ENCODE measurements at regions not wholly inside any gene's neighbourhood (a gene's known extent, or its start where the extent isn't known, plus 50 kb on each side); places are given as distances from the start of the nearest gene placed in this dataset.

DNA sequence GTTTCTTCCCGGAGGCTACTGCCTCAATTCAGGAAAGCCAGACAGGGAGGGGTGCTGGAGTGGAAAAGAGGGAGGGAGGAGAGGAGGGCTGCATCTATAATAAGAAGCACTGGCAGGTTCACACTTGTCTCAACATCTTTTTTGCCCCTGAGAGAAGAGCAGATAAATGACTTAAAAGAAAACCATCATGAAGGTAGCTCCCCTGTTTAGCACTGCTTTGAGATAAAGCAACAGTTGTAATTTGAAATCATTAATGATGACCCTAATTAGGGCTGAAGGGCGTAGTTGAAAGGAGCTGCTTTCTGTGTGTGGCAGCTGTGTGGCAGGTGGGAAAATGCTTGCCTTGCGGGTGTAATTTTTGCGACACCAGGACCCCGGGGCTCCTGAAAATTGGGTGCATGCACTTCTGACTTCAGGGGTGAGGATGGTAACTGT lies 222.8 kb upstream of the IL12A start:
- H3K4me3 ChIP-seq (ENCODE audit: low read depth in 1 of 5, low read length in 5 of 5): peak overlapping the region; percentile 80 to 87 (median 84)
- H3K27ac ChIP-seq (ENCODE audit: low read depth, low read length): peak overlapping the region; percentile 98
- H3K4me1 ChIP-seq (ENCODE audit: control insufficient read depth in 5 of 5, insufficient read depth in 5 of 5, low read length in 5 of 5): peaks cover 2 to 58% (median 53%) of the 10 kb centered on the region in 5 donors
- no peaks in the 10 kb centered on the region for H3K27me3 ChIP-seq (ENCODE audit: control insufficient read depth in 5 of 5, insufficient read depth in 4 of 5, low read length in 5 of 5)
- H3K9ac ChIP-seq (ENCODE audit: low read length in 5 of 5): peak overlapping the region; percentile 68 to 95 (median 77)
- no peaks in the 10 kb centered on the region for H3K9me3 ChIP-seq (ENCODE audit: control insufficient read depth in 5 of 5, low read length in 5 of 5)
- no peaks in the 10 kb centered on the region for H3K36me3 ChIP-seq (ENCODE audit: control insufficient read depth in 5 of 5, insufficient read depth in 5 of 5, low read length in 5 of 5)

DNA sequence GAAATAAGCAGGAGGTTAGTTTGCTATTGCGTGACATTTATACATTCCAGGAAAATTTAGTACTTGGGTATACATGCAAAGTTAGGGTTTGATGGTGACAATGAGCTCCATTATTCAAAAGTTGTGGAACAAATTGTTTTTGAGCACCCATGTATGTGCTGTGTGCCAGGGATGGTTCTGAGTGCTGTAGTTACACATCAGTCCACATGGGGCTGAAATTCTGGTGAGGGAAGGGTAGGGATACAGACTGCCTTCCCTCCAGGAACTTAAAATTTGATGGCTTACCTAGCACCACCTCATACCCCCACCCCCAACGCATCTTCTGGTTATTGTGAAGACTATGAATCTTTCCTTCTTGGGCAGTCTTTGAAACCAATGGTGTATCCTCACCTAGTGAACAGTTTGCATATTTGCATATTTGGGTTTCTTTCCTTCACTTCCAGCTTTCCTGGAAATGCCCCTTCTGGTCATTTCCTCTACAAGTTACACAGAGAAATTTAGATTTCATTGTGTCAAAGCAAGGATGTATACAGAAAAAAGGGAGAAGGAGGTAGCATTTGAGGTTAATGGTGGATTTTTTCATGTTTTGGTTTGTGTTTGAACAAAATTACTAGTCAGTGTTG lies 222.0 kb upstream of the IL12A start:
- Histone ChIP-seq H3K4me3 (ENCODE audit: low read depth in 1 of 5, low read length in 5 of 5) (peak overlapping the region; percentile 80 to 87 (median 84)), H3K27me3 (ENCODE audit: control insufficient read depth in 5 of 5, insufficient read depth in 4 of 5, low read length in 5 of 5) (no peaks in the 10 kb centered on the region), H3K36me3 (ENCODE audit: control insufficient read depth in 5 of 5, insufficient read depth in 5 of 5, low read length in 5 of 5) (no peaks in the 10 kb centered on the region), H3K27ac (ENCODE audit: low read depth, low read length) (peak overlapping the region; percentile 98), H3K4me1 (ENCODE audit: control insufficient read depth in 5 of 5, insufficient read depth in 5 of 5, low read length in 5 of 5) (peaks cover 2 to 50% (median 45%) of the 10 kb centered on the region in 5 donors), H3K9ac (ENCODE audit: low read length in 5 of 5) (peak overlapping the region in 1 of 5 donors; percentile 68), H3K9me3 (ENCODE audit: control insufficient read depth in 5 of 5, low read length in 5 of 5) (no peaks in the 10 kb centered on the region)

DNA sequence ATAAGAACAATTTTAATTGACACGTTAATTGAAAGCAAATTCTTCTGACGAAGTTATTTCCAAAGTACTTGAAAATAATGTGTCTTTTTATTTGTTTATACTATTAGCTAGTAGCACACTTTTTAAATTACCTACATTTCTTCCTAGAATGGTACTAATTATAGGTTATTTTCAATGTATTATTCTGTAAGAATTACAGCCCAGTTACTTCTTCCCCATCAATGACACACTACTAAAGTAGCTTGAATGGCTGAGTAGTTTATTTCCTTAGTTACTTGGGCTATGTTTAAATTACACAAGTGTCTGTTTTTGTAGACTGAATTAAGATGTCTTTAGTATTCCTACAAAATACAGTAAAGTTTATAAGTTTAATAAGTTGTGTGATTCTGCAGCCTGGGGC lies 217.6 kb upstream of the IL12A start:
- Histone ChIP-seq H3K36me3 (ENCODE audit: control insufficient read depth in 5 of 5, insufficient read depth in 5 of 5, low read length in 5 of 5) (no peaks in the 10 kb centered on the region), H3K9me3 (ENCODE audit: control insufficient read depth in 5 of 5, low read length in 5 of 5) (no peaks in the 10 kb centered on the region), H3K9ac (ENCODE audit: low read length in 5 of 5) (no peak overlapping the region), H3K27ac (ENCODE audit: low read depth, low read length) (no peak overlapping the region), H3K4me3 (ENCODE audit: low read depth in 1 of 5, low read length in 5 of 5) (no peak overlapping the region), H3K4me1 (ENCODE audit: control insufficient read depth in 5 of 5, insufficient read depth in 5 of 5, low read length in 5 of 5) (peaks cover 1 to 25% (median 25%) of the 10 kb centered on the region in 5 donors), H3K27me3 (ENCODE audit: control insufficient read depth in 5 of 5, insufficient read depth in 4 of 5, low read length in 5 of 5) (no peaks in the 10 kb centered on the region)

DNA sequence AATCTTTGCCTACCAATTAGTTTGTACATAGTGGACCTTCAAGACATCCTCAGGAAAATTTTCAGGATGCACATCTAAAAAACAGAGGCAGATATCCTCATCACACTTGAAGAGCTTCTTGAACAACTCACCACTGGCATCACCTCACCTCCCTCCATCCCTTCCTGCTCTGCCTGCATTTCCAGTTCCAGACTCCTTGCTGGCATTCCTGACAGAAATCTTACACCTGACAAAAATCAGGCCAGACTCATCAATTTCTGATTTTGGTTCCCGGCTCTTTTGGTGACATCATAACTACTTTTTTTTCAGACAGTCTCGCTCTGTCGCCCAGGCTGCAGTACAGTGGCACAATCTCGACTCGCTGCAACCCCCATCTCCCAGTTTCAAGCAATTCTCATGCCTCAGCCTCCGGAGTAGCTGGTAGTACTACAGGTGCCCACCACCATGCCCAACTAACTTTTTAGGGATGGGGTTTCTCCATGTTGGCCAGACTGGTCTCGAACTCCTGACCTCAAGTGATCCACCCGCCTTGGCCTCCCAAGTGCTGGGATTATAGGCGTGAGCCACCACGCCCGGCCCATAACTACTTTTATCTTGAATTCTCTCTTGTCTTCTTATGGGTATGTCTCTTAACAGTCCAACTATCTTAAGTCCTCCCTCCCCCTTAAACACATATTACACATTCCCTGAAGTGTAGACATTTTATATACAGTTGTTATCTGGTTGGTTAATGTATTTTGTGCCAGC lies 216.6 kb upstream of the IL12A start:
- no peaks in the 10 kb centered on the region for H3K27me3 ChIP-seq (ENCODE audit: control insufficient read depth in 5 of 5, insufficient read depth in 4 of 5, low read length in 5 of 5)
- H3K4me1 ChIP-seq (ENCODE audit: control insufficient read depth in 5 of 5, insufficient read depth in 5 of 5, low read length in 5 of 5): peaks cover 0 to 25% (median 24%) of the 10 kb centered on the region in 5 donors
- no peak overlapping the region for H3K27ac ChIP-seq (ENCODE audit: low read depth, low read length)
- no peaks in the 10 kb centered on the region for H3K36me3 ChIP-seq (ENCODE audit: control insufficient read depth in 5 of 5, insufficient read depth in 5 of 5, low read length in 5 of 5)
- H3K4me3 ChIP-seq (ENCODE audit: low read depth in 1 of 5, low read length in 5 of 5): no peak overlapping the region
- no peaks in the 10 kb centered on the region for H3K9me3 ChIP-seq (ENCODE audit: control insufficient read depth in 5 of 5, low read length in 5 of 5)
- no peak overlapping the region for H3K9ac ChIP-seq (ENCODE audit: low read length in 5 of 5)

DNA sequence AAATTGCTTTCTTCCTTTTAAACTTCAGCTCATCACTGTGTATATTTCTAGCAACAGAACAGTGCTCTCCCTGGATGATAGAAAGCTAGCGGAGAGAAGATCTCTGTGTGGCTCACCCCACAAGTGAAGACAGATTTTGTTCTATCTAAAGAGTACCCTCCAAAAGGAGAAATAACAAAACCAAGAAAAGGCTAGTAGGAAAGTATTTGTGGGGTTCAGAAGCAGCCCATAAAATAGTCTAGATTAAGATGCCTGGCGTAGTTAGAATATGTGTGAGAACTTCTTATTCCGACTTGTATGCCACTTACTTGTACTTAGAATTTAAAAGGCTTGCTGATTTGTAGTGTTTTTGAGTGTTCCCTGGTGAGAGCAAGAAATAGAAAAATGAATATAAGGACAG lies 214.9 kb upstream of the IL12A start:
- no peaks in the 10 kb centered on the region for H3K36me3 ChIP-seq (ENCODE audit: control insufficient read depth in 5 of 5, insufficient read depth in 5 of 5, low read length in 5 of 5)
- no peak overlapping the region for H3K9ac ChIP-seq (ENCODE audit: low read length in 5 of 5)
- no peaks in the 10 kb centered on the region for H3K9me3 ChIP-seq (ENCODE audit: control insufficient read depth in 5 of 5, low read length in 5 of 5)
- peaks cover 0 to 22% (median 19%) of the 10 kb centered on the region in 5 donors for H3K4me1 ChIP-seq (ENCODE audit: control insufficient read depth in 5 of 5, insufficient read depth in 5 of 5, low read length in 5 of 5)
- no peaks in the 10 kb centered on the region for H3K27me3 ChIP-seq (ENCODE audit: control insufficient read depth in 5 of 5, insufficient read depth in 4 of 5, low read length in 5 of 5)
- no peak overlapping the region for H3K4me3 ChIP-seq (ENCODE audit: low read depth in 1 of 5, low read length in 5 of 5)
- H3K27ac ChIP-seq (ENCODE audit: low read depth, low read length): no peak overlapping the region

- H3K9me3 ChIP-seq (ENCODE audit: control insufficient read depth in 5 of 5, low read length in 5 of 5): no peaks in the 10 kb centered on the region
- peak overlapping the region; percentile 88 for H3K27ac ChIP-seq (ENCODE audit: low read depth, low read length)
- H3K36me3 ChIP-seq (ENCODE audit: control insufficient read depth in 5 of 5, insufficient read depth in 5 of 5, low read length in 5 of 5): no peaks in the 10 kb centered on the region
- H3K4me1 ChIP-seq (ENCODE audit: control insufficient read depth in 5 of 5, insufficient read depth in 5 of 5, low read length in 5 of 5): peaks cover 0 to 24% (median 22%) of the 10 kb centered on the region in 5 donors
- H3K27me3 ChIP-seq (ENCODE audit: control insufficient read depth in 5 of 5, insufficient read depth in 4 of 5, low read length in 5 of 5): no peaks in the 10 kb centered on the region
- peak overlapping the region in 2 of 5 donors; percentile 2 to 21 for H3K9ac ChIP-seq (ENCODE audit: low read length in 5 of 5)
- no peak overlapping the region for H3K4me3 ChIP-seq (ENCODE audit: low read depth in 1 of 5, low read length in 5 of 5)
These were observed 213.2 kb upstream of the IL12A start for GRCh38 chr3:159775372-159775961.

GRCh38 chr3:159776779-159777178 lies 211.9 kb upstream of the IL12A start:
- Histone ChIP-seq H3K4me3 (ENCODE audit: low read depth in 1 of 5, low read length in 5 of 5) (no peak overlapping the region), H3K27ac (ENCODE audit: low read depth, low read length) (peak overlapping the region; percentile 88), H3K36me3 (ENCODE audit: control insufficient read depth in 5 of 5, insufficient read depth in 5 of 5, low read length in 5 of 5) (no peaks in the 10 kb centered on the region), H3K9me3 (ENCODE audit: control insufficient read depth in 5 of 5, low read length in 5 of 5) (no peaks in the 10 kb centered on the region), H3K4me1 (ENCODE audit: control insufficient read depth in 5 of 5, insufficient read depth in 5 of 5, low read length in 5 of 5) (peaks cover 0 to 27% (median 22%) of the 10 kb centered on the region in 5 donors), H3K27me3 (ENCODE audit: control insufficient read depth in 5 of 5, insufficient read depth in 4 of 5, low read length in 5 of 5) (no peaks in the 10 kb centered on the region), H3K9ac (ENCODE audit: low read length in 5 of 5) (peak overlapping the region in 1 of 5 donors; percentile 39)

DNA sequence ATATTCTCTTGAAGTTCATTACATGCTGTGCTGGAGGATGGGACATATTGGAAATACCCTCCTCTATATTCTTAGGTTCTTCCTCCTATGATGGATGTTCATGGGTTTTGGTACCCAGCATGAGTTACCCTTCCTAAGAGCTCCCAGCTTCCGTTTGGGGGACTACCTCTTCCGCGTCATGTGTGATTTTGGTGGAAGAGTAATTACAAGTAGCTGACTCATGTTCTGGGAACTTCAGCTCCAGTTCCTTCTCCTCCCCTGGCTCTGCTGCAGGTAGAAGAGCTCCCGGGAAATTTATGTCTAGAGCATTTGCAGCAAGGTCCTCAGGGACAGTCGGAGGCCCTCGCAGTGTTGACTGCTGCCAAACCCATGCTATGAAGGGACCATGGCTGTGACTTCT lies 208.8 kb upstream of the IL12A start:
- no peaks in the 10 kb centered on the region for H3K36me3 ChIP-seq (ENCODE audit: control insufficient read depth in 5 of 5, insufficient read depth in 5 of 5, low read length in 5 of 5)
- peaks cover 0 to 27% (median 22%) of the 10 kb centered on the region in 5 donors for H3K4me1 ChIP-seq (ENCODE audit: control insufficient read depth in 5 of 5, insufficient read depth in 5 of 5, low read length in 5 of 5)
- no peak overlapping the region for H3K27ac ChIP-seq (ENCODE audit: low read depth, low read length)
- no peak overlapping the region for H3K9ac ChIP-seq (ENCODE audit: low read length in 5 of 5)
- H3K27me3 ChIP-seq (ENCODE audit: control insufficient read depth in 5 of 5, insufficient read depth in 4 of 5, low read length in 5 of 5): no peaks in the 10 kb centered on the region
- no peak overlapping the region for H3K4me3 ChIP-seq (ENCODE audit: low read depth in 1 of 5, low read length in 5 of 5)
- no peaks in the 10 kb centered on the region for H3K9me3 ChIP-seq (ENCODE audit: control insufficient read depth in 5 of 5, low read length in 5 of 5)

GRCh38 chr3:159781867-159782266 lies 206.8 kb upstream of the IL12A start:
- no peak overlapping the region for H3K4me3 ChIP-seq (ENCODE audit: low read depth in 1 of 5, low read length in 5 of 5)
- H3K9me3 ChIP-seq (ENCODE audit: control insufficient read depth in 5 of 5, low read length in 5 of 5): no peaks in the 10 kb centered on the region
- no peaks in the 10 kb centered on the region for H3K36me3 ChIP-seq (ENCODE audit: control insufficient read depth in 5 of 5, insufficient read depth in 5 of 5, low read length in 5 of 5)
- no peak overlapping the region for H3K9ac ChIP-seq (ENCODE audit: low read length in 5 of 5)
- no peaks in the 10 kb centered on the region for H3K27me3 ChIP-seq (ENCODE audit: control insufficient read depth in 5 of 5, insufficient read depth in 4 of 5, low read length in 5 of 5)
- no peak overlapping the region for H3K27ac ChIP-seq (ENCODE audit: low read depth, low read length)
- peaks cover 0 to 21% (median 9%) of the 10 kb centered on the region in 5 donors for H3K4me1 ChIP-seq (ENCODE audit: control insufficient read depth in 5 of 5, insufficient read depth in 5 of 5, low read length in 5 of 5)
